A673 (cell line): ENCODE measurements at regions not wholly inside any gene's neighbourhood (a gene's known extent, or its start where the extent isn't known, plus 50 kb on each side); places are given as distances from the start of the nearest gene placed in this dataset.

ENCODE experiments used
- BruUV-seq: library from RNA; stranded (reverse); fragments of 400-500 nt; replicated peaks from 2 replicates; lab custom pipeline; 2021; lab: Mats Ljungman, UMichigan
- CTCF ChIA-PET: fragments of 300-600 bp; sonication (Branson Sonifier 250); formaldehyde crosslinking; loops from one replicate; lab custom pipeline; 2022; ENCODE audit warnings: antibody characterized with exemption; lab: Charles Lee
- POLR2A ChIA-PET: fragments of 300-600 bp; sonication (Branson Sonifier 250); formaldehyde crosslinking; loops from one replicate; lab custom pipeline; 2022; ENCODE audit warnings: antibody characterized with exemption; ENCODE audit not compliant: low non-redundant PET; lab: Charles Lee
- DNase-seq: peaks from one replicate; pipeline ENCODE4 v3.0.0-alpha.2; 2015; ENCODE audit warnings: low spot score
- H3K27ac ChIP-seq: fragments of 200-600 bp; sonication (generic); 2 replicates; pipeline ENCODE4 v1.5.1; 2016; ENCODE audit warnings: mixed run types, low read depth, mild to moderate bottlenecking, mixed read lengths, antibody characterized with exemption, low read length; ENCODE audit not compliant: poor library complexity, severe bottlenecking
- H3K27me3 ChIP-seq: fragments of 200-600 bp; sonication (generic); replicated peaks from 2 replicates; pipeline ENCODE4 v1.6.1; 2017; ENCODE audit warnings: mixed run types, low read depth, mild to moderate bottlenecking, mixed read lengths, antibody characterized with exemption, low read length; ENCODE audit not compliant: insufficient read depth, poor library complexity
- H3K36me3 ChIP-seq: fragments of 200-600 bp; sonication (generic); 2 replicates; pipeline ENCODE4 v1.6.1; 2016; ENCODE audit warnings: mixed run types, mild to moderate bottlenecking, mixed read lengths, antibody characterized with exemption, low read length; ENCODE audit not compliant: insufficient read depth, poor library complexity, severe bottlenecking
- H3K4me1 ChIP-seq: fragments of 200-600 bp; sonication (generic); 2 replicates; pipeline ENCODE4 v1.6.1; 2017; ENCODE audit warnings: mixed run types, mild to moderate bottlenecking, mixed read lengths, antibody characterized with exemption, low read length; ENCODE audit not compliant: insufficient read depth, poor library complexity, severe bottlenecking
- H3K4me3 ChIP-seq: fragments of 200-600 bp; sonication (generic); 2 replicates; pipeline ENCODE4 v1.5.1; 2016; ENCODE audit warnings: low read depth, mixed run types, mild to moderate bottlenecking, mixed read lengths, low read length; ENCODE audit not compliant: poor library complexity, severe bottlenecking
- H3K9me3 ChIP-seq: fragments of 200-600 bp; sonication (generic); 2 replicates; pipeline ENCODE4 v1.6.1; 2016; ENCODE audit warnings: mixed run types, low read depth, mild to moderate bottlenecking, mixed read lengths, antibody characterized with exemption, low read length; ENCODE audit not compliant: poor library complexity, severe bottlenecking
- EZH2 ChIP-seq: fragments of 200-600 bp; sonication (generic); IDR thresholded peaks from 2 replicates; pipeline ENCODE4 v1.6.1; 2017; ENCODE audit warnings: borderline replicate concordance, low read depth, mild to moderate bottlenecking, mixed read lengths, antibody characterized with exemption, low read length; ENCODE audit not compliant: poor library complexity, severe bottlenecking
- intact Hi-C: fragments of 100-400 bp; cut with micrococcal nuclease; formaldehyde crosslinking; loops from one replicate; pipeline ENCODE4 v1.10.0; 2022; ENCODE audit not compliant: unreplicated experiment
- TF ChIP-seq, protein P1 (sequence below): fragments of 300-800, 200-600 bp; sonication (generic); conservative IDR thresholded peaks from 2 replicates; pipeline ENCODE4 v1.5.1; 2017; ENCODE audit warnings: low read depth, mild to moderate bottlenecking, antibody characterized with exemption, low read length, moderate library complexity, mixed read lengths

GRCh38 chr2:223500709-223501108 is 101.5 kb downstream of the SCG2 start:
- intact Hi-C loops, result no loop called here
- Histone ChIP-seq H3K4me1 (no peaks in the 10 kb centered on the region), H3K27me3 (no peaks in the 10 kb centered on the region), H3K36me3 (no peaks in the 10 kb centered on the region), H3K27ac (no peak overlapping the region), H3K4me3 (no peak overlapping the region), H3K9me3 (no peaks in the 10 kb centered on the region)
- DNase-seq, result no peak
- BruUV-seq, result no TSS peak
- POLR2A ChIA-PET, result no interaction called here
- TF ChIP-seq, protein P1, sequence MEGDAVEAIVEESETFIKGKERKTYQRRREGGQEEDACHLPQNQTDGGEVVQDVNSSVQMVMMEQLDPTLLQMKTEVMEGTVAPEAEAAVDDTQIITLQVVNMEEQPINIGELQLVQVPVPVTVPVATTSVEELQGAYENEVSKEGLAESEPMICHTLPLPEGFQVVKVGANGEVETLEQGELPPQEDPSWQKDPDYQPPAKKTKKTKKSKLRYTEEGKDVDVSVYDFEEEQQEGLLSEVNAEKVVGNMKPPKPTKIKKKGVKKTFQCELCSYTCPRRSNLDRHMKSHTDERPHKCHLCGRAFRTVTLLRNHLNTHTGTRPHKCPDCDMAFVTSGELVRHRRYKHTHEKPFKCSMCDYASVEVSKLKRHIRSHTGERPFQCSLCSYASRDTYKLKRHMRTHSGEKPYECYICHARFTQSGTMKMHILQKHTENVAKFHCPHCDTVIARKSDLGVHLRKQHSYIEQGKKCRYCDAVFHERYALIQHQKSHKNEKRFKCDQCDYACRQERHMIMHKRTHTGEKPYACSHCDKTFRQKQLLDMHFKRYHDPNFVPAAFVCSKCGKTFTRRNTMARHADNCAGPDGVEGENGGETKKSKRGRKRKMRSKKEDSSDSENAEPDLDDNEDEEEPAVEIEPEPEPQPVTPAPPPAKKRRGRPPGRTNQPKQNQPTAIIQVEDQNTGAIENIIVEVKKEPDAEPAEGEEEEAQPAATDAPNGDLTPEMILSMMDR, result no peak
- TF ChIP-seq EZH2, result no peak
- CTCF ChIA-PET, result no interaction called here

- Histone ChIP-seq H3K4me3 (no peak overlapping the region), H3K36me3 (no peaks in the 10 kb centered on the region), H3K27ac (no peak overlapping the region), H3K4me1 (no peaks in the 10 kb centered on the region), H3K9me3 (no peaks in the 10 kb centered on the region), H3K27me3 (no peaks in the 10 kb centered on the region)
- intact Hi-C loops, result no loop called here
- TF ChIP-seq, protein P1, result no peak
- TF ChIP-seq EZH2, result no peak
- BruUV-seq, result no TSS peak
- POLR2A ChIA-PET, result no interaction called here
- no peak for DNase-seq
- CTCF ChIA-PET, result no interaction called here
These were observed 100.5 kb downstream of the SCG2 start for GRCh38 chr2:223501641-223502040.

DNA sequence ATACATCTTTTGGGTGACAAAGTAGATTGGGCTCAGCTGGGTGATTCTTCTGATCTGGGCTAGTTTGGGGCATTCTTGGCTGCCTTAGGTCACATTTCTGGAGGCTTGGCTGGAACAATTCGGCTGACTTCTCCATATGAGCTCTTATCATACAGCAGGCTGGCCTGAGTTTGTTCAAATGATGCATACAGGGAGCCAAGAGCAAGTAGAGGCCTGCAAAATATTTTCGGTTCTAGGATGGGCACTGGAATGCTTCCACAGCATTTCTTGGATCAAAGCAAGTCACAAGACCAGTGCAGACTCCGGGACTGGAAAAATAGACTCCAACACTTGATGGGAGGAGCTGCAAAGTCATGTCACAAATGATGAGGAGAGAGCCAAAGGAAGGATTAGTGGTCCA is 98.4 kb downstream of the SCG2 start:
- BruUV-seq, result no TSS peak
- Histone ChIP-seq H3K9me3 (no peaks in the 10 kb centered on the region), H3K4me3 (no peak overlapping the region), H3K36me3 (no peaks in the 10 kb centered on the region), H3K27me3 (no peaks in the 10 kb centered on the region), H3K4me1 (no peaks in the 10 kb centered on the region), H3K27ac (no peak overlapping the region)
- POLR2A ChIA-PET, result no interaction called here
- TF ChIP-seq EZH2, result no peak
- TF ChIP-seq, protein P1, result no peak
- CTCF ChIA-PET, result no interaction called here
- DNase-seq, result no peak
- intact Hi-C loops, result no loop called here
